H1 (cell line): ENCODE measurements at regions not wholly inside any gene's neighbourhood (a gene's known extent, or its start where the extent isn't known, plus 50 kb on each side); places are given as distances from the start of the nearest gene placed in this dataset.

Source experiments
- CTCF ChIA-PET: fragments of 300-600 bp; sonication (Branson Sonifier 250); formaldehyde crosslinking; loops from one replicate; lab custom pipeline; 2021; ENCODE audit not compliant: partially characterized antibody; lab: Charles Lee
- POLR2A ChIA-PET: fragments of 300-600 bp; sonication (Branson Sonifier 250); formaldehyde crosslinking; loops from one replicate; lab custom pipeline; 2021; ENCODE audit warnings: inconsistent platforms; ENCODE audit not compliant: partially characterized antibody; lab: Charles Lee
- DNase-seq, 2 experiments: peaks; one replicate each; pipeline versions ENCODE4 v3.0.0 to v3.0.0-alpha.2; 2010 to 2022; ENCODE audit warnings: low spot score in 2 of 2, low read depth in 1 of 2, mixed read lengths in 1 of 2
- FAIRE-seq: peaks from 2 replicates; lab custom pipeline; 2011; peaks lifted over from hg19 to GRCh38; lab: Jason Lieb, UNC
- H2AFZ ChIP-seq: 2 replicates; pipeline ENCODE4 v1.8.1; 2012; ENCODE audit warnings: low read length, inconsistent platforms
- H2AK5ac ChIP-seq: 2 replicates; pipeline ENCODE4 v1.6.1; 2013; ENCODE audit warnings: low read depth, low read length
- H2BK120ac ChIP-seq: replicated peaks from 2 replicates; pipeline ENCODE3; 2013; ENCODE audit warnings: low read depth, low read length, inconsistent platforms
- H2BK12ac ChIP-seq: 2 replicates; pipeline ENCODE4 v1.6.1; 2013; ENCODE audit warnings: low read depth, low read length
- H2BK15ac ChIP-seq: 2 replicates; pipeline ENCODE4 v1.6.1; 2013; ENCODE audit warnings: low read length
- H2BK20ac ChIP-seq: 2 replicates; pipeline ENCODE4 v1.6.1; 2013; ENCODE audit warnings: low read length
- H2BK5ac ChIP-seq: 2 replicates; pipeline ENCODE4 v1.6.1; 2013; ENCODE audit warnings: low read depth, low read length
- H3K14ac ChIP-seq: 2 replicates; pipeline ENCODE4 v1.6.1; 2013; ENCODE audit warnings: inconsistent platforms; ENCODE audit not compliant: insufficient read length
- H3K18ac ChIP-seq: 2 replicates; pipeline ENCODE4 v1.6.1; 2013; ENCODE audit warnings: low read length; ENCODE audit errors: extremely low read depth
- H3K23ac ChIP-seq: 2 replicates; pipeline ENCODE4 v1.6.1; 2013; ENCODE audit warnings: inconsistent platforms; ENCODE audit not compliant: insufficient read length
- H3K23me2 ChIP-seq: 2 replicates; pipeline ENCODE4 v1.6.1; 2013; ENCODE audit warnings: low read depth, low read length
- H3K27ac ChIP-seq: 2 replicates; pipeline ENCODE4 v1.6.1; 2011; ENCODE audit warnings: low read depth, low read length, inconsistent platforms
- H3K27me3 ChIP-seq, 4 experiments: replicated peaks in 1 of 4; 1 replicate in 1 of 4; 2 replicates in 3 of 4; pipeline versions ENCODE4 v1.6.1 to v1.8.1; 2011 to 2013; ENCODE audit warnings: low read length in 3 of 4, mild to moderate bottlenecking in 3 of 4, inconsistent platforms in 2 of 4, mixed read lengths in 2 of 4, moderate library complexity in 1 of 4; ENCODE audit not compliant: control insufficient read depth in 3 of 4, insufficient read depth in 3 of 4; ENCODE audit errors: extremely low read depth in 1 of 4
- H3K36me3 ChIP-seq, 4 experiments: 2 replicates each; pipeline versions ENCODE4 v1.6.1 to v1.8.1; 2011 to 2013; ENCODE audit warnings: mild to moderate bottlenecking in 4 of 4, low read length in 3 of 4, moderate library complexity in 2 of 4, control low read depth in 1 of 4, inconsistent platforms in 1 of 4; ENCODE audit not compliant: insufficient read depth in 4 of 4, control insufficient read depth in 2 of 4
- H3K4ac ChIP-seq: replicated peaks from 2 replicates; pipeline ENCODE3; 2013; ENCODE audit warnings: low read length, low read depth, mixed read lengths, inconsistent platforms; ENCODE audit not compliant: insufficient read length
- H3K4me1 ChIP-seq, 4 experiments: replicated peaks in 1 of 4; 1 replicate in 1 of 4; 2 replicates in 3 of 4; pipeline versions ENCODE4 v1.6.1 to v1.8.1; 2011 to 2013; ENCODE audit warnings: low read length in 3 of 4, inconsistent platforms in 2 of 4, mixed read lengths in 1 of 4; ENCODE audit not compliant: insufficient read depth in 4 of 4, control insufficient read depth in 3 of 4
- H3K4me2 ChIP-seq, 2 experiments: 2 replicates each; pipeline versions ENCODE4 v1.6.1 to v1.8.1; 2011 to 2013; ENCODE audit warnings: low read depth in 2 of 2, low read length in 2 of 2, control low read depth in 1 of 2, inconsistent platforms in 1 of 2, mild to moderate bottlenecking in 1 of 2; ENCODE audit not compliant: insufficient read depth in 1 of 2
- H3K4me3 ChIP-seq, 4 experiments: fragments of 200-600, 300-600 bp in 1 of 4; sonication (generic), shearing (Covaris generic), sonication (Bioruptor Twin) in 1 of 4; 2 replicates each; pipeline versions ENCODE4 v1.5.1 to v1.8.1; 2011 to 2016; ENCODE audit warnings: low read length in 4 of 4, low read depth in 3 of 4, control low read depth in 2 of 4, inconsistent platforms in 2 of 4, mild to moderate bottlenecking in 2 of 4, mixed read lengths in 1 of 4, moderate library complexity in 1 of 4; ENCODE audit not compliant: insufficient read depth in 2 of 4; ENCODE audit errors: extremely low read depth in 1 of 4
- H3K56ac ChIP-seq: replicated peaks from 2 replicates; pipeline ENCODE3; 2013; ENCODE audit warnings: low read depth, mild to moderate bottlenecking, mixed read lengths, low read length, inconsistent platforms; ENCODE audit not compliant: insufficient read length
- H3K79me1 ChIP-seq: 2 replicates; pipeline ENCODE4 v1.6.1; 2013; ENCODE audit warnings: low read depth, low read length, control low read depth
- H3K79me2 ChIP-seq, 2 experiments: 2 replicates each; pipeline versions ENCODE4 v1.6.1 to v1.8.1; 2012 to 2013; ENCODE audit warnings: low read length in 2 of 2, mild to moderate bottlenecking in 2 of 2, inconsistent platforms in 1 of 2; ENCODE audit not compliant: insufficient read depth in 2 of 2, control insufficient read depth in 1 of 2
- H3K9ac ChIP-seq, 4 experiments: replicated peaks in 1 of 4; 1 replicate in 1 of 4; 2 replicates in 3 of 4; pipeline versions ENCODE4 v1.6.1 to v1.8.1; 2011 to 2013; ENCODE audit warnings: low read depth in 3 of 4, low read length in 3 of 4, control low read depth in 2 of 4, mild to moderate bottlenecking in 2 of 4, moderate library complexity in 2 of 4, inconsistent platforms in 1 of 4; ENCODE audit errors: extremely low read depth in 1 of 4
- H3K9me3 ChIP-seq, 2 experiments: 2 replicates each; pipeline versions ENCODE4 v1.6.1 to v1.8.1; 2012 to 2013; ENCODE audit warnings: mild to moderate bottlenecking in 2 of 2, moderate library complexity in 2 of 2, control low read depth in 1 of 2, inconsistent platforms in 1 of 2, low read depth in 1 of 2, low read length in 1 of 2, mixed read lengths in 1 of 2; ENCODE audit not compliant: insufficient read depth in 2 of 2
- H4K20me1 ChIP-seq, 2 experiments: replicated peaks in 1 of 2; 2 replicates each; pipeline versions ENCODE3 to v1.8.1; 2011 to 2013; ENCODE audit warnings: inconsistent platforms in 2 of 2, low read length in 2 of 2, mild to moderate bottlenecking in 1 of 2; ENCODE audit not compliant: insufficient read depth in 2 of 2, control insufficient read depth in 1 of 2
- H4K5ac ChIP-seq: 2 replicates; pipeline ENCODE4 v1.6.1; 2013; ENCODE audit warnings: low read length, low read depth, mixed read lengths, inconsistent platforms; ENCODE audit not compliant: insufficient read length
- H4K8ac ChIP-seq: 2 replicates; pipeline ENCODE4 v1.8.0; 2013; ENCODE audit warnings: mild to moderate bottlenecking, moderate library complexity, low read length, inconsistent platforms; ENCODE audit not compliant: insufficient read depth; ENCODE audit errors: extremely low read depth
- H4K91ac ChIP-seq: replicated peaks from 2 replicates; pipeline ENCODE3; 2013; ENCODE audit warnings: low read length, mixed read lengths, inconsistent platforms; ENCODE audit not compliant: insufficient read length
- ASH2L ChIP-seq: fragments of 200-600, 300-600 bp; sonication (generic); IDR thresholded peaks from one replicate; pipeline ENCODE4 v1.7.1; 2017; ENCODE audit warnings: low read length
- ATF2 ChIP-seq: IDR thresholded peaks from 2 replicates; pipeline ENCODE4 v1.6.1; 2012; ENCODE audit warnings: low read length, inconsistent platforms
- CBX5 ChIP-seq: fragments of 300-800, 300-1000 bp; sonication (generic); IDR thresholded peaks from 2 replicates; pipeline ENCODE4 v1.7.1; 2016; ENCODE audit warnings: antibody characterized with exemption, low read length, low read depth
- CHD1 ChIP-seq: IDR thresholded peaks from 2 replicates; pipeline ENCODE4 v1.6.1; 2012; ENCODE audit warnings: low read depth, low read length, improper control_type of control experiment
- E2F6 ChIP-seq: IDR thresholded peaks from 2 replicates; pipeline ENCODE4 v1.6.1; 2012; ENCODE audit warnings: inconsistent platforms
- EGR1 ChIP-seq: IDR thresholded peaks from 2 replicates; pipeline ENCODE4 v1.6.1; 2011; ENCODE audit warnings: low read depth, low read length, borderline replicate concordance
- RNF2 ChIP-seq: fragments of 200-900, 300-1000 bp; sonication (generic); IDR thresholded peaks from 2 replicates; pipeline ENCODE4 v1.7.1; 2016; ENCODE audit warnings: borderline replicate concordance, low read depth, mild to moderate bottlenecking, antibody characterized with exemption, low read length; ENCODE audit not compliant: poor library complexity, severe bottlenecking; ENCODE audit errors: missing control alignments
- RXRA ChIP-seq: IDR thresholded peaks from 2 replicates; pipeline ENCODE4 v1.6.1; 2011; ENCODE audit warnings: low read depth, mild to moderate bottlenecking, low read length, moderate library complexity; ENCODE audit not compliant: insufficient read depth
- SP4 ChIP-seq: IDR thresholded peaks from 2 replicates; pipeline ENCODE4 v1.6.1; 2012; ENCODE audit warnings: low read length, inconsistent platforms
- SRF ChIP-seq: IDR thresholded peaks from 2 replicates; pipeline ENCODE4 v1.6.1; 2011; ENCODE audit warnings: mild to moderate bottlenecking, low read depth, low read length, moderate library complexity
- ZNF274 ChIP-seq: IDR thresholded peaks from 2 replicates; pipeline ENCODE4 v1.7.0; 2012; ENCODE audit warnings: low read length, borderline replicate concordance; ENCODE audit errors: extremely low read depth

- no peak for TF ChIP-seq EGR1
These were observed 282.1 kb upstream of the NT5C1B start (continued) for GRCh38 chr2:18871430-18871829.

DNA sequence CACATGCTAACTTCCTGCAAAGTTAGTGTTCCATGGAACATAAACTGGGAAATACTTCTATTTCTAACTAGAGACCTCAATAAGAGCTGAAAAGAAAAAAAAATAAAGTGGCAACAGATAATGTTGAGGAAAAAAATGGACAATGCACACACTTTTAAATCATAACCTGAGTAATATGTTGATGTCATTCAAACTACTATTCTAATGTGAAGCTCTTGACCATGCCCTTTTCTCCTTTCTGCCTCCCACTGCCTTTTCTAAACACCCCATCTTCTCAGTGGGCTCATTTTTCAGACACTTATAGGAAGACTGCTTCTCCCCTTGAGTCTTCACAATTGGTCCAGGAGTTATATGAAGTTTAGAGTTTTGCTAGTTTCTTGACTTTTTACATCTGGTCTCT, 280.9 kb upstream of the NT5C1B start:
- H3K36me3 ChIP-seq, result no peaks in the 10 kb centered on the region
- H3K4me1 ChIP-seq, result no peaks in the 10 kb centered on the region
- H3K9ac ChIP-seq, result no peak overlapping the region
- H2BK12ac ChIP-seq, result no peak overlapping the region
- no peak overlapping the region for H3K14ac ChIP-seq
- H4K5ac ChIP-seq, result no peak overlapping the region
- FAIRE-seq (no peak), DNase-seq (no peak)
- no peak overlapping the region for H3K27ac ChIP-seq
- CTCF ChIA-PET, result no interaction called here
- H2BK120ac ChIP-seq, result no peak overlapping the region
- POLR2A ChIA-PET, result no interaction called here
- no peak overlapping the region for H3K4ac ChIP-seq
- no peak overlapping the region for H2BK20ac ChIP-seq
- no peak overlapping the region for H4K8ac ChIP-seq
- H3K23ac ChIP-seq, result no peak overlapping the region
- no peak overlapping the region for H2AK5ac ChIP-seq
- H4K91ac ChIP-seq, result no peak overlapping the region
- H2BK15ac ChIP-seq, result no peak overlapping the region
- H3K9me3 ChIP-seq, result peaks cover 0 to 8% of the 10 kb centered on the region in 2 experiments; a peak in 1 of 4 replicates
- no peaks in the 10 kb centered on the region for H3K23me2 ChIP-seq
- H2AFZ ChIP-seq, result no peak overlapping the region
- H3K4me3 ChIP-seq, result no peak overlapping the region
- H3K79me1 ChIP-seq, result no peaks in the 10 kb centered on the region
- H4K20me1 ChIP-seq, result no peaks in the 10 kb centered on the region
- H3K56ac ChIP-seq, result no peak overlapping the region
- no peaks in the 10 kb centered on the region for H3K79me2 ChIP-seq
- H3K27me3 ChIP-seq, result no peaks in the 10 kb centered on the region
- no peak overlapping the region for H3K18ac ChIP-seq
- H2BK5ac ChIP-seq, result no peak overlapping the region
- H3K4me2 ChIP-seq, result no peak overlapping the region
- TF ChIP-seq CBX5 (no peak), SP4 (no peak), ATF2 (no peak), CHD1 (no peak), RXRA (no peak), RNF2 (no peak), E2F6 (no peak), ASH2L (no peak), SRF (no peak), ZNF274 (no peak)
